Left renal pelvis (tissue), 4 donors: ENCODE measurements at regions not wholly inside any gene's neighbourhood (a gene's known extent, or its start where the extent isn't known, plus 50 kb on each side); places are given as distances from the start of the nearest gene placed in this dataset.

ENCODE experiments used
- DNase-seq, 4 donors: peaks; one replicate each; pipeline ENCODE4 v3.0.0-alpha.2; 2013; ENCODE audit warnings: low read depth in 4 of 4, low spot score in 3 of 4

DNA sequence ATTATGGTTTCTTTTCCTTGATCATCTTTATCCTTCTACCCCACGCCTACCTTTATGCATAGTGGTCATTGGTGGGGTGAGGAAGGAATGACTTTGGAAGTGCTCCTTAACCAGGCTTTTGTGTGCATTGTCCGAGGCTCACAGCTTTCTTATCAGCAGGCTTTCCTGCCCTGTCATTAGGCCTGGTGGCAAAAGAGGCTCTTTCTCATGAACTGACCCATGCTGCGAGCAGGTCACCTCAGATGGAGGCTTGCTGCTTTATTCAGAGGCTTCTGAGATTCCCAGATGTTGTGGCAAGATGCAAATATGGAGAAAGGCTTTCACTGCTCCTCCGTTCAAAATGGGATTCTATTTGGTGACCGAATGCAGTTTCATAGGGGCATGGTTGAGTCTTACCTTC is 57.4 kb upstream of the DMRTA1 start:
- no peak for DNase-seq

DNA sequence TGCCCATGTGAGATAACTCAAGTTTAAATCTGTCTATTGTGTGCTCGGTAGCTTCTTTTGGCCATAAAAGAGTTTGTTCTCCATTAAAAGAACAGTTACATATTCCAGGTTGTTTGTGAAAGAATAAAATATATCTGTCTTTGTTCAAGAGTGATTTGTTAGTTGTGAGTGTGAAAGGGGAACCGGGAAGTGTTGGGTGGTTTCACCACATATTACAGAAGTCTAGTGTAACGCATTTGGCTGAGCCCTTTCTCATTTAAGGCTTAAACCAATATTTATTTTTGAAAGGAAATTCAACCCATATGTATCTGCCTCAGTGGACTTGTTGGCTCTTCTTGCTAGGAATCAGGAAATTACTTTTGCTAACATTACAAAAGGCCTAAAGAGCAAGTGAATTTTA is 54.1 kb upstream of the DMRTA1 start:
- DNase-seq, result no peak

GRCh38 chr9:22395687-22396141 is 50.9 kb upstream of the DMRTA1 start:
- no peak for DNase-seq
